HG03025 (cell line): ENCODE measurements at regions not wholly inside any gene's neighbourhood (a gene's known extent, or its start where the extent isn't known, plus 50 kb on each side); places are given as distances from the start of the nearest gene placed in this dataset.
"Not testable (repeated sequence)": the region's sequence is repeated elsewhere in the genome, so short reads cannot be mapped to it uniquely, and the experiment has no call there.

Source experiments
- ATAC-seq: cut with Tn5 transposase; IDR thresholded peaks from one replicate; pipeline ENCODE4 v1.9.1; 2021; ENCODE audit warnings: mild to moderate bottlenecking, moderate library complexity; ENCODE audit not compliant: unreplicated experiment, low FRiP score

DNA sequence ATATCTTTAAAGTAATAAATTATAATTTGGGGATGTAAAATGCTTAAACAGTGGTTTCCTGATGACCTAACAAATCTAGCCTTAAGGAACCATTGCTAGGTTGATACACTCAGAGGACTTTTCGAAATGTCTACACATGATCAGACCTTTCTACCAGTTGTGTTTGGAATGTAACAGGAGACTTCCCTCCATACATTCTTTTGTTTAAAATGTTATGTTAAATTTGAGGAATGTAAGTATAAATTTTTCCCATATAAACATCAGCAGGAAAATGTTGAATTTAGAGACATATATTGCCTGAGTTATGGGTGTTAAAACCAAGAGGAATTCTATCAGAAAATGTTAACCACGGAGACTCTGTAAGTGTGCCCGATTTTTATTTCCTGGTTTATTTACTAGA, 190.6 kb upstream of the SPRY1 start:
- no peak for ATAC-seq

DNA sequence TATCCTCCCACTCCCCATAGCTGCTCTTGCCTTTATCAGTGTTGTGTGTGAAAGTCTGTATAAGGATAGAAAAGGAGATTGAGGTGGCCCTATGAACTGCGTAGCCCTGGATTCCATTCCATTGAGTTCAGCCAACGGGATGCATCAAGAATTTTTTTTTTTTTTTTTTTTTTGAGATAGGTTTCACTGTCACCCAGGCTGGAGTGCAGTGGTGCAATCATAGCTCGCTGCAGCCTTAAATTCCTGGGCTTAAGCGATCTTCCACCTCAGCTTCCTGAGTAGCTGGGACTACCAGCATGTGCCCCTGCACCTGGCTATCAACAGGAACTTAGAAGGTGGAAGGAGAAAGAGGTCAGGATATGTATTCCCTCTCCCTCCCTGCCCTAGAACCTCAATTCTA, 187.2 kb upstream of the SPRY1 start:
- no peak for ATAC-seq

DNA sequence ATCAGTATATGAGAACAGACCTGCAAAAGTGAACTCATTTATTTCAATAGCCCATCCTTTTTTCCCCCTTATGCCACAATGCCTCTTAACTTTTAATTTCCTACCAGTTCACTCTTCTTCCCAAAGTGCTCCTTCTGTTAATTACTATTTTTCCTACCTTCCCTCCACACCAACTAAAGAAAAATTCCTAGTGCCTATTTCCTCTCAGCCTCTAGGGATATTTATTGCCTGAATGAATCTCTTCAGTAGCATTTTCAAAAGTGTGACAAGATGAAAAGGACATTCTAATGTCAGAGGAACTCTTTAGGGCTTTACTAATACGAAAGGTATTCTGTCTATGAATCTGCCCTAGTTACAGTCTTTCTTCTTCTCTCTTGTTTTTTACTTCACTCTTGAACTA, 181.1 kb upstream of the SPRY1 start:
- no peak for ATAC-seq

DNA sequence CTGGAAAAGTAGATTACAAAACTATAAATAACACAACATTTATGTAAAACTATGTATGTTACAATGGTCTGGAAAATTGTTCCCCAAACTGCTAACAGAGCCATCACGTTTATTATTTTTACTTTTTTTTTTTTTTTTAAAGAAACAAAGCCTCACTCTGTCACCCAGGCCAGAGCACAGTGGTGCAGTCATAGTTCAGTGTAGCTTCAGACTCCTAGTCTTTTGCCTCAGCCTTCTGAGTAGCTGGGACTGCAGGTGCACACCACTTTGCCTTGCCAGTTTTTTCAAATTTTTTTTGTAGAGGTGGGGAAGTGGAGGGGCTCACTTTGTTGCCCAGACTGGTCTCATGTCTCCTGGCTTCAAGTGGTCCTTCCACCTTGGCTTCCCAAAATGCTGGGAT, 180.1 kb upstream of the SPRY1 start:
- no peak for ATAC-seq

DNA sequence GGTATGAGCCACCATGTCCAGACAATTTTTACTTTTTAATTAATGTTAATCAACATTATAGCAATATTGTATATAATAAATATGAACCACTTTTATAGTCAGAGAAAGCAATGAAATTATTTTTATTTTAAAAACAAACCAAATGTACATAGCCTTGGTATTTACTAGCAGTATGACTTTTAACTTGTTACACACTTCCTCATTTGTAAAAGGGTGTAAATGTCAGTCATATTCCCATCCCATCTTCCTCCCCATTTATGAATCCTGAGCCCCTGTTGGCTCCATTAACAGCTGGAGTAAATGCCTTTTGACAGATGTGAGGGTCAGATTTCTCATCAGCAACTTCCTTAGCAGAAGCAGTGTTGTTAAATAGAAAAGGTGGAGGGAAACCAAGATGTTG, 179.6 kb upstream of the SPRY1 start:
- ATAC-seq, result no peak

- ATAC-seq, result no peak
Observed at GRCh38 chr4:123217664-123218063, 178.9 kb upstream of the SPRY1 start.

GRCh38 chr4:123218981-123219380, 177.6 kb upstream of the SPRY1 start:
- no peak for ATAC-seq

- no peak for ATAC-seq
Observed at GRCh38 chr4:123229286-123229685, 167.3 kb upstream of the SPRY1 start.

DNA sequence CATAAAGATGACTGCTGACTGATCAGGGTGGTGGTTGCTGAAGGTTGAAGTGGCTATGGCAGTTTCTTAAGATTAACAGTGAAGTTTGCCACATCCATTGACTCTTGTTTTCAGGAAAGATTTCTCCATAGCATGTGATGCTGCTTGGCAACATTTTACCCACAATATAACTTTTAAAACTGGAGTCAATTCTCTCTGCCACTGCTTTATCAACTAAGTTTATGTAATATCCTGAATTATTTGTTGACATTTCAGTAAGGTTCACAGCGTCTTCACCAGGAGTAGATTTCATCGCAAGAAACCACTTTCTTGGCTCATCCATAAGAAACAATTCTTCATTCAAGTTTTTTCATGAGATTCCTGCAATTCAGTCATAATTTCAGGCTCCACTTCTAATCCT, 166.5 kb upstream of the SPRY1 start:
- no peak for ATAC-seq

DNA sequence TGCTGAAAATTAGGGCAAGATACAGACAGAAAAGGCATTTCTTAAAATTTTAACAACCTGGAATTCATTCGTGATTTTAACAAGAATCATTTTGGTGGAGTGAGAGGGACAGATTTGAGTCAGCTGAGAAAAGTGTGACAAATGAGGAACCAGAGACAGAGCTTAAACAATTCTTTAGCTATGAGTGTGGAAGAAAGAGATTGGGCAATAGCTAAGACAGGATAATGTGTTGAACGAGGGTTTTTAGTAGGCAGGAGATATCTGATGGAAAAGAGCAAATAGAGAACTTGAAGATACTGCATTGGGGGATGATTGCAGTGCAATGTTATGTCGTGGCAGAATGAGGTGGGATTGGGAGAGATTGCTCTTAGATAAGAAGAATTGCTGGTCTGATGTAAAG, 164.2 kb upstream of the SPRY1 start:
- ATAC-seq, result no peak

DNA sequence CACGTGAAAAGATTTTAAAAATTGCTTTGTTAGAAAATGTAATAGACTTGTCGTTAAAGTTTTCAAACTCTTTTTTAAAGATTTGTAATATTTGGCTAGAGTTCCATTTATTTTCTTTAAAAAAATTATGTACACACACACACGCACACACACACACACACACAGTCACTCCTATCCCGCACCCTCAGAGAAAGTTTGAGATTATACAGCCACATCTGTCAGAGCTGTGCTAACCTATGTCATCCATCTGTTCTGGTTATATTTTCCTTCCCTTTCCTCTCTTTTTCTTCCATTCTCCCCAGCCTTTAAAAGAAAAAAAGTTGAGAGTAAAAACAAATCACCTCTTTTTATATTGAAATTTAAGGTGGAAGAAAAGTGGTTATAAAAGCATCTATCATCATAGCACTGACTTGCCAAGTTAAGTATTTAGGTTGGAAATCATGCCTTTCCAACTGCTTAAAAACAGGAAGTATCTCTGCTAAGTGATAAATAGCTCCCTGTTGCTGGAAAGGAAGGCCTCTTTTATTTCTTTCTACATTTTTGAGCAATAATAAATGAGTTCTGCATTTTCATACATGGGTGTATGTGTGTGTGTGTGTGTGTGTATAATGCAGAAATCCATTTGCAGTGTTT, 163.3 kb upstream of the SPRY1 start:
- no peak for ATAC-seq

GRCh38 chr4:123234955-123235354, 161.6 kb upstream of the SPRY1 start:
- ATAC-seq, result no peak

DNA sequence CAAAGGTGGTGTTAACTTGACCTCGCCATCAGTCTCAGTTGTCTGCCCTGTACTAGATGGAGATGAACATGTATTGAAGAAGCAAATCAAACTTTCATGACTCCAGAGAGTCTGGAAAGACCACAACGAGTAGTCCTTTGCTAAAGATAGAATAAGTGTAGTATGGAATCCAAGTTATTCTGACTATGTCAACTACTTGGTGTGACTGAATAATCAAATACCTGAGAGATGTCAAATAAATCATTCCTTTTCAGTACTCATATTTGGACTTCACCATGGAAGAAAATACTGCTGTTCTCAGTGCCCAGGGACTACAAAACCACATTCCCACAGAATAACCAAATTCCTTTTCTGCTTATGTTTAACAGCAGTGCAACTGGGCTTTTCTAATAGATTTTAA, 161.2 kb upstream of the SPRY1 start:
- no peak for ATAC-seq

GRCh38 chr4:123236606-123237005, 160.0 kb upstream of the SPRY1 start:
- no peak for ATAC-seq

GRCh38 chr4:123240286-123240685, 156.3 kb upstream of the SPRY1 start:
- ATAC-seq, result not testable (repeated sequence)

GRCh38 chr4:123243220-123243619, 153.4 kb upstream of the SPRY1 start:
- not testable (repeated sequence) for ATAC-seq

DNA sequence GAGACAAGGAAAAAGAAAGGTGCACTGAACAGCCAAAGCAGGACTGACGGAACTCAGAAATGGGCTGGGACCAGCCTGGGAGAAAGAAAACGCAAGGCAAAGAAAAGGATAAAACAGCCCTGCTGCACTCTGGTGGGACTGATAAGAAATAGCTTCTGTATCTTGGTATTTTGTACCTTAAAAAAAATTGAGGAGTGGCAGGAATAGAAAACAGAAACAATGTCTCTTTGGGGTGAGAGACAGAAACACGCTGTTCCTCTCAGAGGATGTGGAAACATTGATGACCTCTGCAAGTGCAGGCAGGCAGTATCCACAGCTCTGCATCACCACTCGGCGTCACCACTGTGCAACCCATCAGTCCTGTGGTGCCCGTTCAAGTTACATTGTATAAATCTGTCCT, 152.5 kb upstream of the SPRY1 start:
- peak; percentile 53 for ATAC-seq

GRCh38 chr4:123246085-123246484, 150.5 kb upstream of the SPRY1 start:
- no peak for ATAC-seq

DNA sequence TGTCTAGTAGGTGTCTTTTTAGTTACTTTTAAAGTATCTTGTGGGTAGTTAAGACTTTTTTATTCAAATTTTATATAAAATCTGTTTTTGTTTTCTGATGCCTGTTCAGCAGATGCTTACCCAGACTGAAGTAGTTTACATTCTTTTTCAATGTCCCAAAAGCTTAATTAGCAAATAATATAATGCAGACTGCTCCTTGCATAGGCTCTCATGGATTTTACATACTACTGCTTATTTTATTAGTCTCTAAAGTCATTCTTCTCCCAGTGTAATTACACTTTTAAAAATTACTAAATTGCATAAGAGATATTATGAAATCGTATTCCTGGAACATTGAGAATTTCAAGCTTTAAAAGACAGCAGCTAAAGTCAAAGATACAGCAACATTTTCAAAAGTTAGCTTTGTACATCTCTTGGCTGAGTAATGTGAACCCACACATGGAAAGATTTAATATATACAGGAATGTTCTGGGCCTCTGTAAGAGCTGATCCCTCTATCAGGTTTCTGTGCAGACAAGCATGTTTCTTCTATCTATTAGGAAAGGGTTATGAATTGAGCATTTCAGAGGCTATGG, 148.4 kb upstream of the SPRY1 start:
- no peak for ATAC-seq

- no peak for ATAC-seq
Observed at GRCh38 chr4:123249821-123250220, 146.8 kb upstream of the SPRY1 start.

- ATAC-seq, result no peak
Observed at GRCh38 chr4:123250843-123251242, 145.8 kb upstream of the SPRY1 start.

DNA sequence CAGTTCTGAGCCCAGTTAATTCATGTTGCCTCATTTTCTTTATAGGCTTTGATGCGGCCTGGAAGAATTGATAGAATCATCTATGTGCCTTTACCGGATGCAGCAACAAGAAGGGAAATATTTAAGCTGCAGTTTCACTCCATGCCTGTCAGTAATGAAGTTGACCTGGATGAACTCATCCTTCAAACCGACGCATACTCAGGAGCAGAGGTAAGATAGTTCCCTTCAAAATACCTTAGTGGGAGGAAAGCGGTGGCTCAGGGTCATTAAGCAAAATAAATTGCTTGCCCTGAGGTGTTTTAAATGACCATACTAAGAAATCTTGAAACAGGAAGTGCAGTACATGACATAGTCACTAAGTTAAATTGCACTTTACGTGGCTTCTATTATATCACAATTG, 140.6 kb upstream of the SPRY1 start:
- no peak for ATAC-seq

- no peak for ATAC-seq
Observed at GRCh38 chr4:123256901-123257300, 139.7 kb upstream of the SPRY1 start.
